ENCODE measurements at regions not wholly inside any gene's neighbourhood (a gene's known extent, or its start where the extent isn't known, plus 50 kb on each side); places are given as distances from the start of the nearest gene placed in this dataset.
"Not testable (repeated sequence)": the region's sequence is repeated elsewhere in the genome, so short reads cannot be mapped to it uniquely, and the experiment has no call there.

GRCh38 chr11:37370817-37371216, 772.8 kb upstream of the RAG2 start:
- DNase-seq: no peak

DNA sequence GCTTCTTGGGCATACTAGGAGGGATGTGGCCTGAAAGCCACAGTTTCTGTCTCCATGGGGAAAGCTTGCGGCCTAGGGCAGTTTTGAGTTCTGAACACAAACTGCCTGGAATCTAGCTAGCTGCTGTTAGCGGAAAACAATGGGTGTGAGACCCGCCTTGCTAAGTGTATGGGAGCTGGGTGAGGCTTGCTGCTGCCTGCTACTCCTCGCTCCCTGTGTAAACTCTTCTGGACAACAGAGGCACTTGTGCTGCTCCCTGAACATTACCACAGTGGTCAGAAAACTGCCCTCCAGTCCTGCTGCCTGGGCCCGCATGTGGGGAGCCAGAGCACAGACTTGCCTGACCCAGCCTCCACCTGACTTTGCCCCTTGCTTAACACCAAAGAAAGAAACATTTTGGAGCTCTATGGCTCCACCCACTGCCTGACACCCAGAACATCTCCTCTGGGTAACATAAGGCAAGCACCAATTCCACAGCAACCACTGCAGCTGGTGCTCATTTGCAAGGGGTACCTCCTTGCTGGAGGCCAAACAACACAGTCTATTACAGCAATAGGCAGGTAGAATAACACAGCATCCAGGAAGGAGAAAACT, 766.3 kb upstream of the RAG2 start:
- no peak for DNase-seq

DNA sequence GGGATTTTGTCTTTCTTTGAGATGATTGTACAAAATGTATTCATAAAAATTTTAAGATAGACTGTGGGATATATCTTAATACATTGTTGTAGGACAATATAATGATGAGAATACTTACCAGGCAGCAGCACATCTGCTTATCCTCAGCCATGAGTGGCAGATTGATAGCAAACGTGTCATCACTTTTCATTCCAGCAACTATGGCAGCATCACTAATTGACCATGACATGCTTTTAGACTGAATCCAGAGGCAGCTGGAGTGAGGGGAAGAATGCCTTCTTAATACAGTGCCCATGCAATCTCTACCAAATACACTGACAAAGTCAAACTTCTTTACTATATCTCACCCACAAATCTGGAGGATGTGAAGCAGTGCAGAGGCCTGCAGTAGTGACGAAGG, 755.2 kb upstream of the RAG2 start:
- no peak for DNase-seq

GRCh38 chr11:37352485-37352884, 754.4 kb upstream of the RAG2 start:
- DNase-seq: no peak

- no peak for DNase-seq
Measured at GRCh38 chr11:37343290-37343689, 745.3 kb upstream of the RAG2 start.

DNA sequence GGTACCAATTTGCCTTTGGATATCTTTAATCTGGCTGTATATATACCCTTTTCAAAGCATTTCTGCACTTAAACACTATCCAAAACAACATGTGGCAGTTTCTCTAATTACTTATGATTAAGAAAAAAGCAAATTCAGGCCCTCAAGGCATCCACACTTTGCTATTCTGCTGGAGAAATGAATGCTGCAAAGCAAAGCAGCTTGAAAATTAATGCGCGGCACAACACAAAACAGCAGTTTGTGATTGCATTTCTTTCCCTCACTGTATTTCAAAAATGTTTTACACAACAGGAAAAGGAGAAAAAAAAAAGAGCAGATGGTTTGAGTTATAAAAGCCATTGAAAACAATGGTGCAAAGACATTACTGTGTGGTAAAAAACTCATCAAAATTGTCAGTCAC, 738.4 kb upstream of the RAG2 start:
- DNase-seq: no peak

GRCh38 chr11:37333345-37333744, 735.3 kb upstream of the RAG2 start:
- no peak for DNase-seq

- DNase-seq: no peak
Measured at GRCh38 chr11:37323843-37324242, 725.8 kb upstream of the RAG2 start.

DNA sequence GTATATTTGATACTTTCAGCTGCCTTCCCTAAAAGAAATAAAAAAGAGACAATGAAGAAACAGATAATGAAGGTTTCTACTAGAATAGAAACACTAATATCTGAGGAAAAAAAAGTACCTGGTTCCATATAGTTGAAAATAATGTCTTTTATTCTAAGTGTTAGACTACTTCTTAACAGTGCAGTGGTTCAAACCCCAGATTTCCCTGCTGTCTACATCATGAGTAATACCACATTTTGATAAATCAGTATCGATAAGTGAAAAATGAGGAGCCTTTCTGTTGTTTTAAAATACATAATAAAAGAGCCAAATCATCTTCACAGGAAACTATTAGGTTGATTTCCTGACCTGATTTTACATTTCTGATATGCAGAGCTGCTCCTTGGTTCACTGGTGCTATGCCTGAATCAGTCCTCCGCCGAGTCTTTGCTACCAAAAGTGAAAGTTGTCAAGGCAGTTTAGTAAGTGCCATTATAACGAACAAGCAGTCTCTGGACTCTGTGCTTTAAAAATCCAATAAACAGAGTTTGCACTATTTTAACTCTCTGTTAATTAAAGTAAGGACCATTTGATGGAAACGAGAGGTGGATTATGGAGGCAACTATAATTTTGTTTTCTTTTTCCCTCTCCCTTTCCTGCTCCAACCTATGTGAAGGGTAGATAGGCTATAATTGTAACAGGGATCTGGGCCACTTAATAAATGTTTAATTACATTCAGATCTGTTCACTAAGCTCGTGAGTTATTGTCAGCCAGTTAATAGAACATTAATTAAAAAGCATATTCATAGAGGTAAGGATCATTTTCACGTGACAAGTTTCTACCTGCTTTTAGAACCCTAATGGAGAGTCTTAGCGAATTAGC, 724.5 kb upstream of the RAG2 start:
- no peak for DNase-seq

GRCh38 chr11:37320921-37321320, 722.9 kb upstream of the RAG2 start:
- no peak for DNase-seq

- no peak for DNase-seq
Measured at GRCh38 chr11:37317803-37318202, 719.8 kb upstream of the RAG2 start.

- no peak for DNase-seq
Measured at GRCh38 chr11:37313266-37313665, 715.2 kb upstream of the RAG2 start.

DNA sequence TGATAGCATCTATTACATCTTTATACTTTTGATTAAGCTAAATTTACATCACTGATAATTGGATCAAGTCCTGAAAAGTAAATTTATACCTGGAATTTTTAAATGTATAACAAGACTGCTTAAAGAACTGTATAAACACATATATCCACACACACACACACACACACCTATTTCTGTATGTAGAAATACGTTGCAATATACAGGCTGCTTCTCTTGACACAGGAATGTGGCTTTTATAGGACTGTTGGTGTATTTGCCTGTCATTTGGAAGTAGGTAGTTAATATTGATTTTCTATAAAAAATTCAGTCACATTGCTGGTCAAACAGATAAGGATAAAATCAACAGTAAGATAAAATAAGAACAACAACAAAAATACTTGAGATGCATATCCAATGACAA, 708.5 kb upstream of the RAG2 start:
- no peak for DNase-seq

DNA sequence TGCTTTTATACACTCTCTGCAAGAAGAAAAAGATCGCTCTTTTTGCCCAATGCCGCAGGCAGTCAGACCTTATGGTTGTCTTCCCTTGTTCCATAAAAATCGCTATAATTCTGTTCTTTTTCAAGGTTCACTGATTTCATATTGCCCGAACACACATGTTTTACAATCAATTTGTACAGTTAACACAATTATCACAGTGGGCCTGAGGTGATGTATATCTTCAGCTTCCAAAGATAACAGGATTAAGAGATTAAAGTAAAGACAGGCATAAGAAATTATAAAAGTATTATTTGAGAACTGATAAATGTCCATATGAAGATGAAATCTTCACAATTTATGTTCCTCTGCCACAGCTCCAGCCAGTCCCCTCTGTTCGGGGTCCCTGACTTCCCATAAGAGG, 703.4 kb upstream of the RAG2 start:
- not testable (repeated sequence) for DNase-seq

DNA sequence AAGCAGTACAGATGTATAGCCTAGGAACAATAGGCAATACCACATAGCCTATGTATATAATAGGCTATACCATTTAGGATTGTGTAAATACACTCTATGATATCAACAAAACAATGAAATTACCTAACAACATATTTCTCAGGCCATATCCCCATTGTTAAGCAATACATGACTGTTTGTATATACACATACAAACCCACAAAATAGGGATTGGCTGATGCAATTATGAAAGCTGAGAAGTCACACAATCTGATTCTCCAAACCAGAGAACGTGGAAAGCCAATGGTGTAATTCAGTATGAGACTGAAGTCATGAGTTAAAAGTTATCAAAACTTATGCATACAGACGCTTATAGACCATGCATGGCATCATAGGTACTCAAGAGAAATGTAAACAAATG, 700.1 kb upstream of the RAG2 start:
- DNase-seq: no peak

DNA sequence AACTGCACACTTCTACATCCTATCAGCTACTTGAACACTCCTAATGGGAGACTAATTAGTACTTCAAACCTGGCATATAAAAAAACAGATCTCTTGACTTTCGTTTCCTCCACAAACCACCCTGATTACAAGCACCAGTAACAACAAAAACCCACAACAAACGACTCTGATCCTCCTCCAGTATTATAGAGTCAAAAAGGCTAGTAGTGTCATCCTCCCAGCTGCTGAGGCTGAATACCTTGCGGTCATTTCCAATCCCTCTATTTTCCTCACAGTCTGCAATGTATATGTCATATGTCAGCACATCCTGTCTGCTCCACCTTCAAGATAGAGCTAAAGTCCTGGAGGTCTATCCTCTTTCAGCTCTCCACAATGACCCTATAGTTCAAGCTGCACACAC, 688.9 kb upstream of the RAG2 start:
- DNase-seq: no peak

DNA sequence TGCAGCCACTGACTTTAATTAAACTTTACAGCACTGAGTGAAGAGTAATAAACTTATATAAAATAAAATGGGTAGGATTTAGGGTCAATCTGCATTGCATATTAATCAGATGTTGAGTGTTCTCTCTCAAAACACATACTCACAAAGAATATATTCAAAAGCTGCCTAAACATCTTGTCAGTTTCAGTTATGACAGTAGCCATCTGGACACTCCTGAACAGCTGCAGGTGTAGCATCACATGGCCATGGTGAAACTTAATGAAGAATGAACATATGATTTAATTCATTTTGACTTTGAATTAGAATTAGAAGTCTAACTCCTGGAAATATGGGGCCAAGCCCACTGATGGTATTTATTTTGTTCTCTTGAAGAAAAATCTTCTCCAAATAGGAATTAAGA, 684.3 kb upstream of the RAG2 start:
- no peak for DNase-seq

GRCh38 chr11:37280200-37280599, 682.2 kb upstream of the RAG2 start:
- no peak for DNase-seq

DNA sequence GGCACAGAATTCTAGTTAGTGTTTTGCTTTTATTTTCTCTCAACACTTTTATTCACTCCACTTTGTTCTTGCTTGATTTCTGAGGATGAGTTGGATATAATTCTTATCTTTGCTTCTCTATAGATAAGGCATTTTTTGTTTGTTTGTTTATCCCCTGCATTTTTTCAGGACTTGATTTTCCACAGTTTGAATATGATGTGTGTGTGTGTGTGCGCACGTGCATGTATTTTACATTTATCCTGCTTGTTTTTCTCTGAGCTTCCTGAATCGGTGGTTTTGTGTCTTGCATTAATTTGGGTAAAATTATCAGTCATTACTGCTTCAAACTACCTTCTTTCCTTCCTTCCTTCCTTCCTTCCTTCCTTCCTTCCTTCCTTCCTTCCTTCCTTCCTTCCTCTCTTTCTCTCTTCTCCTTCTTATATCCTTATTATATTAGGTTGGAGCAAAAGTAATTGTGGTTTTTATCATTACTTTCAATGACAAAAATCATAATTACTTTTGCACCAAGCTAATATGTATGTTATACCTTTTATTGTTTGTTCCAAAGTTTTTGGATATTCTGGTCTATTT, 679.9 kb upstream of the RAG2 start:
- DNase-seq: no peak

DNA sequence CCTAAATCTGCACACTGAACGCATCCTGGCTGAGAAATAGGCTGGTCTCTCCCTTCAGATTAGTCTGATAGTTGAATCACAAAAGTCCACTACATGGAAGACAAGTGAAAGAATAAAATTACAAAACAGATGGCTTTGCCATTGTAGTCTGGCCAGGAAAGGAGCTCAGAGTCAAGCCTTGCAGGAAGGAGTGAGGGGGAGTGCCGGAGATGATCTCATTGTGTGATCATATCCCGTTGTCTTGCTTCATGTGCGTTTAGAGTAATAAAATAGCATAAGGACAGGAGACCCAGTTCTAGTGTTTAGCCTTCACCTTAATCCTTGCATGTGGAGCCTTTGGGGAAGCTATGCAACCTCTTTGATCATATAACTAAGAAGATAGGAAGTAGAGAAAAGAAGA, 666.7 kb upstream of the RAG2 start:
- no peak for DNase-seq

DNA sequence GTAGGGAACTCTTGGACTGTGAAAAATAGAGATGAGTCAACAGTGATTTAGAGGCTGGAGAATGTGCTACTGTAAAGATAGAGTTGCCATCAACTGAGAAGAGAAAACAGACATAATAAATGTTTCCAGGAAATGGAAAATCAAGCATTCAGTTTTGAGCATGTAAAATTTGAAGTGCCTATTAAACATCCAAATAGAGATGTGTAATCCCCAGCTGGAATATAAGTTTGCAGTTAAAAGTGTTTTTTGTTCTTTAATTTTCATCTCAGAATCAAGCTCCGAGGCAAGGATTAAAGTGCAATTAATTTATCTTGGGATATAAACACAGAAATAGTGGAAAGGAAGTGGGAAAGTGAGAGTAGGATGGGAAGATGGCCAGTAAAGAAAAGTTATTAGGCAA, 666.0 kb upstream of the RAG2 start:
- DNase-seq: no peak

- DNase-seq: not testable (repeated sequence)
Measured at GRCh38 chr11:37263467-37263866, 665.4 kb upstream of the RAG2 start.

DNA sequence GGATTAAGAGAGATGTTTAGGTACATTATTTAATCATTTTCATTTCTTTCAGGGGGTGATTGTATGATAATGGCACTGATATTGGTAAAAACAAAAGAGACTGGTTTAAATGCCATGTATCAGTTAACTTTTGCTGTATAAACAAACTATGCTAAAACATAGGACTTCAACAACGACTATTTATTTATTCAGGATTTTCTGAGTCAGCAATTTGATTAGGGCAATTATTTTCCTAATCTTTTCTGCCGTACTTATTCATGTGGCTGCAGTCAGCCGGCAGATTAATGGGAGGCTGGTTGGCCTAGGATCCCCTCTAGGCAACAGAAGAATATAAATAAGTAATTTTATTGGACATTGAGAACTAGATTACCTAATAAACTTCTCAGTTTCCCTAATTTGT, 661.7 kb upstream of the RAG2 start:
- no peak for DNase-seq

GRCh38 chr11:37248145-37248544, 650.1 kb upstream of the RAG2 start:
- no peak for DNase-seq

- not testable (repeated sequence) for DNase-seq
Measured at GRCh38 chr11:37246092-37246491, 648.1 kb upstream of the RAG2 start.

Data from DMS79 (cell line).